CD4-positive, alpha-beta T cell treated with Interleukin-21 for 1 hour (primary cell): ENCODE measurements at regions not wholly inside any gene's neighbourhood (a gene's known extent, or its start where the extent isn't known, plus 50 kb on each side); places are given as distances from the start of the nearest gene placed in this dataset.

Source experiments
- DNase-seq: peaks from one replicate; pipeline ENCODE4 v3.0.0-alpha.2; 2020

- DNase-seq, result no peak
Measured at GRCh38 chr2:181152226-181152625, 171.8 kb downstream of the UBE2E3 start.

- no peak for DNase-seq
Measured at GRCh38 chr2:181152701-181153100, 172.3 kb downstream of the UBE2E3 start.

GRCh38 chr2:181153886-181154285 lies 173.5 kb downstream of the UBE2E3 start:
- no peak for DNase-seq

- no peak for DNase-seq
Measured at GRCh38 chr2:181157326-181157725, 176.9 kb downstream of the UBE2E3 start.

GRCh38 chr2:181158427-181158826 lies 178.0 kb downstream of the UBE2E3 start:
- no peak for DNase-seq

GRCh38 chr2:181161615-181162014 lies 181.2 kb downstream of the UBE2E3 start:
- DNase-seq, result no peak

GRCh38 chr2:181163139-181163538 lies 182.7 kb downstream of the UBE2E3 start:
- DNase-seq, result peak; percentile 56

- DNase-seq, result no peak
Measured at GRCh38 chr2:181163691-181164090, 183.3 kb downstream of the UBE2E3 start.

GRCh38 chr2:181164699-181165098 lies 184.3 kb downstream of the UBE2E3 start:
- no peak for DNase-seq

GRCh38 chr2:181165199-181165868 lies 184.9 kb downstream of the UBE2E3 start:
- DNase-seq, result peak; percentile 70

- no peak for DNase-seq
Measured at GRCh38 chr2:181169503-181169902, 189.1 kb downstream of the UBE2E3 start.

GRCh38 chr2:181170256-181170655 lies 189.9 kb downstream of the UBE2E3 start:
- DNase-seq, result peak; percentile 34

GRCh38 chr2:181172676-181173075 lies 192.3 kb downstream of the UBE2E3 start:
- DNase-seq, result no peak

- no peak for DNase-seq
Measured at GRCh38 chr2:181174611-181175580, 194.5 kb downstream of the UBE2E3 start.

- no peak for DNase-seq
Measured at GRCh38 chr2:181176540-181176939, 196.1 kb downstream of the UBE2E3 start.

GRCh38 chr2:181177376-181177775 lies 197.0 kb downstream of the UBE2E3 start:
- no peak for DNase-seq

GRCh38 chr2:181178130-181178529 lies 197.7 kb downstream of the UBE2E3 start:
- DNase-seq, result no peak

- peak; percentile 65 for DNase-seq
Measured at GRCh38 chr2:181178823-181179412, 198.5 kb downstream of the UBE2E3 start.

- no peak for DNase-seq
Measured at GRCh38 chr2:181183878-181184542, 203.6 kb downstream of the UBE2E3 start.

GRCh38 chr2:181185421-181185820 lies 205.0 kb downstream of the UBE2E3 start:
- DNase-seq, result no peak

- no peak for DNase-seq
Measured at GRCh38 chr2:181185948-181186347, 205.5 kb downstream of the UBE2E3 start.

- DNase-seq, result no peak
Measured at GRCh38 chr2:181188605-181189004, 208.2 kb downstream of the UBE2E3 start.

- DNase-seq, result no peak
Measured at GRCh38 chr2:181189951-181190350, 209.5 kb downstream of the UBE2E3 start.
